ENCODE measurements at regions not wholly inside any gene's neighbourhood (a gene's known extent, or its start where the extent isn't known, plus 50 kb on each side); places are given as distances from the start of the nearest gene placed in this dataset.

DNA sequence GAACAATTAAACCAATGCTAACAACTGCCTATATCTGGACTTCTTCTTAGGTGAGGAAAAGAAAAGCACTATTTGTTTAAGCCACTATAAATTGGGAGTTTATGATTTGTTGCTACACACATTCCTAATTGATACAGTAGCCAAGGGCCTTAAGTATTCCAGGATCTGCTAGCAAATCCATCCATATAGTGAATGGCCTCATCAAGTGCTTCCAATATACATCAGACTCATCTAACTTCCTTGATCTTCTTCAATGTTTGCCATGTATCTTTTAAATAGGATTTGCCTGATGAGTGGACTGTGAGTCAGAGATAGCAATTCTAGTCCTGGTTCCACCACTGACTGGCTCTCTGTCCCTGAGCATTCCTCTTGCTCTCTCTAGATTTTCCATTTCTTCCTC lies 430.2 kb downstream of the OMA1 start:
- H3K4me1 ChIP-seq (ENCODE audit: control insufficient read depth in 1 of 2, insufficient read depth in 2 of 2, low read length in 2 of 2): no peaks in the 10 kb centered on the region
- no peak overlapping the region for H2AFZ ChIP-seq (ENCODE audit: low read depth, low read length, poor library complexity, severe bottlenecking)
- intact Hi-C loops (cut with micrococcal nuclease): no loop called here
- RAD21 ChIA-PET (ENCODE audit: low non-redundant PET in 1 of 2, low total read pairs in 2 of 2, uncharacterized antibody in 2 of 2, unreplicated experiment in 2 of 2): no interaction called here
- no peaks in the 10 kb centered on the region for H4K20me1 ChIP-seq (ENCODE audit: insufficient read depth)
- H3K4me3 ChIP-seq (replicated peaks in 1 of 2; ENCODE audit: low read depth in 1 of 2, low read length in 2 of 2): no peak overlapping the region
- no peak overlapping the region for H3K27ac ChIP-seq (ENCODE audit: low read depth, low read length)
- no peaks in the 10 kb centered on the region for H3K9me3 ChIP-seq (ENCODE audit: control insufficient read depth in 1 of 2, insufficient read depth in 1 of 2, low read depth in 1 of 2, low read length in 2 of 2)
- H3K9ac ChIP-seq (ENCODE audit: low read length): no peak overlapping the region
- no peak for DNase-seq (ENCODE audit: low read depth, low spot score)
- no peaks in the 10 kb centered on the region for H3K79me2 ChIP-seq (ENCODE audit: insufficient read depth, low read length)
- no peaks in the 10 kb centered on the region for H3K27me3 ChIP-seq (ENCODE audit: insufficient read depth, low read length)
- no peaks in the 10 kb centered on the region for H3K9me2 ChIP-seq (ENCODE audit: insufficient read depth)
- BruUV-seq (replicated peaks): no TSS peak
- no peak for ATAC-seq
- CTCF ChIA-PET: no interaction called here
- POLR2A ChIA-PET: no interaction called here
- TF ChIP-seq TCF7L2 (IDR thresholded peaks at IDR 0.05; ENCODE audit: borderline replicate concordance, extremely low read depth, insufficient read depth, insufficient read length) (no peak), EZH2 (IDR thresholded peaks at IDR 0.05) (no peak), SRF (IDR thresholded peaks at IDR 0.05; ENCODE audit: low read depth) (no peak)
- no peaks in the 10 kb centered on the region for H3K36me3 ChIP-seq (ENCODE audit: control insufficient read depth in 1 of 2, insufficient read depth in 2 of 2, low read length in 2 of 2)
- no peak overlapping the region for H3K4me2 ChIP-seq (ENCODE audit: low read length)

DNA sequence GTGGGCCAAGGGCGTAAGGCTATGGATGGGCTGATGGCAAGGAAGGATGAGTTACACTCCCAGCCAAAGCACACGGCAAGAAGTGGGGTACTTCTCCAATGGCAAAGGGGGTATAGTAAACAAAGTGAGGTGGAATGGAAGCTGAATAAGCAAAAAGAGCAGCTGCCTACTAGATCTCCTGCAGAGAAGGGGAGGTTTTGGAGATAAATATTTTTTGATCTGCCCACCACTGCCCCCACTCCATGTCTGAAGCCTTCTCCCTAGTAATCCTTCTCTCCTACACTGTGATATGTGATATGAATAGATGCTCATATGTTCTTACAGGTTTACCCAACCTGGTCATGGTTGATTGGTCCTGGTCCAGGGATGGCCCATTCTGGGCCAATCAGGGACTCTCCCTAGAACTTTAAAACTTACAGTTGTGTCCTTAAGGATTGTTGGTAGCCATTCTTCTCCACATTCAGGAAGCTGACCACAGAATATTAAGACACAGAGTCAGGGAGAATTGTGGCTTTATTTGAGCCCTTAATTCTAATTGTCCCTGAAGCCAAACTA lies 436.8 kb downstream of the OMA1 start:
- H4K20me1 ChIP-seq (ENCODE audit: insufficient read depth): no peaks in the 10 kb centered on the region
- no peak overlapping the region for H2AFZ ChIP-seq (ENCODE audit: low read depth, low read length, poor library complexity, severe bottlenecking)
- ChIA-PET POLR2A (no interaction called here), RAD21 (ENCODE audit: low non-redundant PET in 1 of 2, low total read pairs in 2 of 2, uncharacterized antibody in 2 of 2, unreplicated experiment in 2 of 2) (no interaction called here), CTCF (interaction anchor here (0.6 kb wide), 1 partner anchor 54 kb away, joined by 3 read pairs; no protein-coding TSS in a partner anchor)
- peaks cover 13% of the 10 kb centered on the region; the same call in 1 of the 2 replicates for H3K27me3 ChIP-seq (ENCODE audit: insufficient read depth, low read length)
- no peak overlapping the region for H3K27ac ChIP-seq (ENCODE audit: low read depth, low read length)
- no peaks in the 10 kb centered on the region for H3K36me3 ChIP-seq (ENCODE audit: control insufficient read depth in 1 of 2, insufficient read depth in 2 of 2, low read length in 2 of 2)
- no TSS peak for BruUV-seq (replicated peaks)
- intact Hi-C loops (cut with micrococcal nuclease): no loop called here
- no peaks in the 10 kb centered on the region for H3K9me3 ChIP-seq (ENCODE audit: control insufficient read depth in 1 of 2, insufficient read depth in 1 of 2, low read depth in 1 of 2, low read length in 2 of 2)
- H3K4me2 ChIP-seq (ENCODE audit: low read length): no peak overlapping the region
- H3K9me2 ChIP-seq (ENCODE audit: insufficient read depth): no peaks in the 10 kb centered on the region
- no peaks in the 10 kb centered on the region for H3K79me2 ChIP-seq (ENCODE audit: insufficient read depth, low read length)
- no peak for TF ChIP-seq RAD21 (IDR thresholded peaks at IDR 0.05; ENCODE audit: low read depth)
- TF ChIP-seq TCF7L2 (IDR thresholded peaks at IDR 0.05; ENCODE audit: borderline replicate concordance, extremely low read depth, insufficient read depth, insufficient read length): no peak
- TF ChIP-seq, protein P1, sequence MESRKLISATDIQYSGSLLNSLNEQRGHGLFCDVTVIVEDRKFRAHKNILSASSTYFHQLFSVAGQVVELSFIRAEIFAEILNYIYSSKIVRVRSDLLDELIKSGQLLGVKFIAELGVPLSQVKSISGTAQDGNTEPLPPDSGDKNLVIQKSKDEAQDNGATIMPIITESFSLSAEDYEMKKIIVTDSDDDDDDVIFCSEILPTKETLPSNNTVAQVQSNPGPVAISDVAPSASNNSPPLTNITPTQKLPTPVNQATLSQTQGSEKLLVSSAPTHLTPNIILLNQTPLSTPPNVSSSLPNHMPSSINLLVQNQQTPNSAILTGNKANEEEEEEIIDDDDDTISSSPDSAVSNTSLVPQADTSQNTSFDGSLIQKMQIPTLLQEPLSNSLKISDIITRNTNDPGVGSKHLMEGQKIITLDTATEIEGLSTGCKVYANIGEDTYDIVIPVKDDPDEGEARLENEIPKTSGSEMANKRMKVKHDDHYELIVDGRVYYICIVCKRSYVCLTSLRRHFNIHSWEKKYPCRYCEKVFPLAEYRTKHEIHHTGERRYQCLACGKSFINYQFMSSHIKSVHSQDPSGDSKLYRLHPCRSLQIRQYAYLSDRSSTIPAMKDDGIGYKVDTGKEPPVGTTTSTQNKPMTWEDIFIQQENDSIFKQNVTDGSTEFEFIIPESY (IDR thresholded peaks at IDR 0.05; ENCODE audit: extremely low read depth, insufficient replicate concordance, low read length): no peak
- no peak for TF ChIP-seq YY1 (IDR thresholded peaks at IDR 0.05; ENCODE audit: extremely low read depth, insufficient replicate concordance, low read depth, low read length)
- TF ChIP-seq FOSL1 (IDR thresholded peaks at IDR 0.05; ENCODE audit: low read depth): no peak
- no peak overlapping the region for H3K4me3 ChIP-seq (replicated peaks in 1 of 2; ENCODE audit: low read depth in 1 of 2, low read length in 2 of 2)
- DNase-seq (ENCODE audit: low read depth, low spot score) (no peak), ATAC-seq (no peak)
- H3K9ac ChIP-seq (ENCODE audit: low read length): no peak overlapping the region
- H3K4me1 ChIP-seq (ENCODE audit: control insufficient read depth in 1 of 2, insufficient read depth in 2 of 2, low read length in 2 of 2): no peaks in the 10 kb centered on the region
